Choroid plexus epithelial cell (primary cell): ENCODE measurements at regions not wholly inside any gene's neighbourhood (a gene's known extent, or its start where the extent isn't known, plus 50 kb on each side); places are given as distances from the start of the nearest gene placed in this dataset.

ENCODE experiments used
- DNase-seq: peaks from one replicate; pipeline ENCODE4 v3.0.0-alpha.2; 2010; ENCODE audit warnings: low read depth
- H3K4me3 ChIP-seq: 2 replicates; pipeline ENCODE4 v1.5.1; 2011; ENCODE audit warnings: low read depth, mild to moderate bottlenecking, control low read depth, low read length, moderate library complexity
- TF ChIP-seq, protein P1 (sequence below): conservative IDR thresholded peaks from 2 replicates; pipeline ENCODE4 v1.5.1; 2011; ENCODE audit warnings: low read depth, mild to moderate bottlenecking, control low read depth, inconsistent platforms, low read length, moderate library complexity

DNA sequence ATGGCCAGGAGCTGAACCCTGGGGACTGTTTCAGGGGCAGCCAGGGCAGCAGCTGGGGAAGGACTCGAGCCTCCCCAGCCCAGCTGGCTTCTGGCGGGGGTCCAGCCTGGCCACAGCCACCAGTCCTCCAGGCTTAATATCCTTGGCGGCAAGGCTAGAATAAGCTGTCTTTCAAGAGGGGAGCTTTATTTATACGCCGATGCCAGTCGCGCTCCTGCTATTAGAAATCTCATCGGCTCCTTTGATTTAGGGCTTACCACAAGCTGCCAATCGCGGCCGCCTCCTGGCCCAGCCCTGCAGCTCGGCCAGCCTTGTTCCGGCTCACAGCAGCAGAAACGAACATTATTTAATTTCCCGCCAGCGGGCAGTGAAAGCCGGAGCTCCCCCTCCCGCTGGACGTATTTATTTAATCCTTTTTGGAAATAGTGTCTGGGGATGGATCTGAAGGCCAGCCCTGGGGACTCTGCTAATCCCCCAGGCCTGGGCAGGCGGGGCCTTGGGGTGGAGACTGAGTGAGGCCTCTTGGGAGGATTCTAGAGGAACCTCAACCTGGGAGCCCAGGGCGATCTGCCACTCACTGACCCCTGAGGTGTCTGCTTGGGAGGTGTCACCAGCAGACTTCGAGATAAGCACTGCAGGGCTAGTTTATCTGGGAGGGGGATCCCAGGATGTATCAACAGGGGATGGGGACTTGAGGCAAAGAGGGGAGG lies 363.1 kb downstream of the MN1 start:
- TF ChIP-seq, protein P1, sequence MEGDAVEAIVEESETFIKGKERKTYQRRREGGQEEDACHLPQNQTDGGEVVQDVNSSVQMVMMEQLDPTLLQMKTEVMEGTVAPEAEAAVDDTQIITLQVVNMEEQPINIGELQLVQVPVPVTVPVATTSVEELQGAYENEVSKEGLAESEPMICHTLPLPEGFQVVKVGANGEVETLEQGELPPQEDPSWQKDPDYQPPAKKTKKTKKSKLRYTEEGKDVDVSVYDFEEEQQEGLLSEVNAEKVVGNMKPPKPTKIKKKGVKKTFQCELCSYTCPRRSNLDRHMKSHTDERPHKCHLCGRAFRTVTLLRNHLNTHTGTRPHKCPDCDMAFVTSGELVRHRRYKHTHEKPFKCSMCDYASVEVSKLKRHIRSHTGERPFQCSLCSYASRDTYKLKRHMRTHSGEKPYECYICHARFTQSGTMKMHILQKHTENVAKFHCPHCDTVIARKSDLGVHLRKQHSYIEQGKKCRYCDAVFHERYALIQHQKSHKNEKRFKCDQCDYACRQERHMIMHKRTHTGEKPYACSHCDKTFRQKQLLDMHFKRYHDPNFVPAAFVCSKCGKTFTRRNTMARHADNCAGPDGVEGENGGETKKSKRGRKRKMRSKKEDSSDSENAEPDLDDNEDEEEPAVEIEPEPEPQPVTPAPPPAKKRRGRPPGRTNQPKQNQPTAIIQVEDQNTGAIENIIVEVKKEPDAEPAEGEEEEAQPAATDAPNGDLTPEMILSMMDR = peak; percentile 16
- H3K4me3 ChIP-seq = no peak overlapping the region
- DNase-seq = peak; percentile 53

DNA sequence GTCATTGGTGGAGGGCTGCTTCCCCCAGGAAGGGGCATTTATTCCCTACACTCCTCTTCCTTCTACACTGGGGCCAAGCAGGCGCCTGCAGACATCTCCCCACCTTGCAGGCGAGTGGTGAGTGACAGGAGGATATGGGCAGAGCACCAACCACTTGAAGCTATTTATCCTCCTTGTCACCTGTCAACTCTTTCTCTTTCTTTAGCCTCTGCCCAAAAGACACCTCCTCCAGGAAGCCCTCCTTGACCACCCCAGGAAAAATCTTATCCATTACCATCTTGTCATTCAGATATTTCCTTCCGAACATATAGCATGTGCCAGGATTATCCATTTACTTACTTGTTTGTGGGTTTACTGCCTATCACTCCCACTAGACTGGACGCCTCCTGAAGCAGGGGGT lies 362.4 kb downstream of the MN1 start:
- TF ChIP-seq, protein P1 = no peak
- no peak for DNase-seq
- H3K4me3 ChIP-seq = no peak overlapping the region

GRCh38 chr22:27440304-27440865 lies 361.2 kb downstream of the MN1 start:
- TF ChIP-seq, protein P1 = no peak
- no peak for DNase-seq
- no peak overlapping the region for H3K4me3 ChIP-seq

- no peak overlapping the region for H3K4me3 ChIP-seq
- TF ChIP-seq, protein P1 = no peak
- DNase-seq = no peak
These were observed 359.7 kb downstream of the MN1 start for GRCh38 chr22:27441706-27442475.

- TF ChIP-seq, protein P1 = no peak
- DNase-seq = no peak
- no peak overlapping the region for H3K4me3 ChIP-seq
These were observed 358.2 kb downstream of the MN1 start for GRCh38 chr22:27443306-27443705.

- TF ChIP-seq, protein P1 = no peak
- peak; percentile 79 for DNase-seq
- H3K4me3 ChIP-seq = no peak overlapping the region
These were observed 355.7 kb downstream of the MN1 start for GRCh38 chr22:27445881-27446280.
